IMR-90 (cell line): ENCODE measurements at regions not wholly inside any gene's neighbourhood (a gene's known extent, or its start where the extent isn't known, plus 50 kb on each side); places are given as distances from the start of the nearest gene placed in this dataset.

Experiments used
- ATAC-seq: fragments of 200-7000 bp; cut with Tn5 transposase; 2 replicates; pipeline ENCODE4 v1.9.1; 2020; ENCODE audit warnings: low read depth, mild to moderate bottlenecking, moderate library complexity
- BruUV-seq: library from RNA; stranded (reverse); fragments of 400-500 nt; replicated peaks from 2 replicates; lab custom pipeline; 2021; lab: Mats Ljungman, UMichigan
- CTCF ChIA-PET: fragments of 300-600 bp; formaldehyde crosslinking; extraction: SDS; loops from one replicate; lab custom pipeline; 2021; ENCODE audit warnings: antibody characterized with exemption; lab: Yijun Ruan, JAX
- POLR2A ChIA-PET: fragments of 300-600 bp; sonication (Branson Sonifier 250); formaldehyde crosslinking; loops from one replicate; lab custom pipeline; 2022; ENCODE audit warnings: antibody characterized with exemption; ENCODE audit not compliant: unreplicated experiment; lab: Charles Lee
- DNase-seq: peaks from one replicate; pipeline ENCODE4 v3.0.0; 2013
- H2AFZ ChIP-seq: replicated peaks from 2 replicates; pipeline ENCODE3; 2013; ENCODE audit warnings: low read length, mild to moderate bottlenecking; ENCODE audit not compliant: poor library complexity
- H2AK5ac ChIP-seq: 2 replicates; pipeline ENCODE4 v1.6.1; 2013; ENCODE audit warnings: low read depth, low read length, inconsistent platforms
- H2AK9ac ChIP-seq: replicated peaks from 2 replicates; pipeline ENCODE3; 2013; ENCODE audit warnings: mild to moderate bottlenecking, low read depth, low read length, moderate library complexity; ENCODE audit not compliant: poor library complexity
- H2BK120ac ChIP-seq: 2 replicates; pipeline ENCODE4 v1.6.1; 2013; ENCODE audit warnings: low read depth, low read length, inconsistent platforms
- H2BK15ac ChIP-seq: 3 replicates; pipeline ENCODE4 v1.6.1; 2013; ENCODE audit warnings: low read depth, low read length, inconsistent platforms
- H2BK20ac ChIP-seq: 2 replicates; pipeline ENCODE4 v1.6.1; 2013; ENCODE audit warnings: low read depth, mild to moderate bottlenecking, inconsistent platforms, low read length, moderate library complexity
- H2BK5ac ChIP-seq: 2 replicates; pipeline ENCODE4 v1.6.1; 2013; ENCODE audit warnings: mild to moderate bottlenecking, low read depth, low read length, inconsistent platforms; ENCODE audit not compliant: poor library complexity, severe bottlenecking
- H3K14ac ChIP-seq: replicated peaks from 2 replicates; pipeline ENCODE4 v1.6.1; 2013; ENCODE audit warnings: low read depth, low read length, inconsistent platforms
- H3K18ac ChIP-seq: 2 replicates; pipeline ENCODE4 v1.6.1; 2013; ENCODE audit warnings: low read depth, low read length, control low read depth
- H3K23ac ChIP-seq: 2 replicates; pipeline ENCODE4 v1.6.1; 2013; ENCODE audit warnings: low read depth, low read length, inconsistent platforms
- H3K27ac ChIP-seq: 2 replicates; pipeline ENCODE4 v1.5.1; 2013; ENCODE audit warnings: mild to moderate bottlenecking, control low read depth, low read length; ENCODE audit not compliant: insufficient read depth
- H3K27me3 ChIP-seq: 2 replicates; pipeline ENCODE4 v1.6.1; 2013; ENCODE audit warnings: low read length; ENCODE audit not compliant: control insufficient read depth, insufficient read depth
- H3K36me3 ChIP-seq: 2 replicates; pipeline ENCODE4 v1.6.1; 2013; ENCODE audit warnings: low read length, mixed read lengths; ENCODE audit not compliant: control insufficient read depth, insufficient read depth
- H3K4ac ChIP-seq: 2 replicates; pipeline ENCODE4 v1.6.1; 2013; ENCODE audit warnings: low read depth, low read length, inconsistent platforms
- H3K4me1 ChIP-seq: 2 replicates; pipeline ENCODE4 v1.6.1; 2013; ENCODE audit warnings: low read length, mixed read lengths; ENCODE audit not compliant: control insufficient read depth, insufficient read depth
- H3K4me2 ChIP-seq: 2 replicates; pipeline ENCODE4 v1.6.1; 2013; ENCODE audit warnings: low read depth, mild to moderate bottlenecking, control low read depth, low read length, moderate library complexity
- H3K4me3 ChIP-seq: 2 replicates; pipeline ENCODE4 v1.5.1; 2013; ENCODE audit warnings: low read depth, mild to moderate bottlenecking, control low read depth, low read length, moderate library complexity; ENCODE audit not compliant: insufficient read depth
- H3K56ac ChIP-seq: 2 replicates; pipeline ENCODE4 v1.6.1; 2013; ENCODE audit warnings: low read length, inconsistent platforms; ENCODE audit not compliant: insufficient read depth; ENCODE audit errors: extremely low read depth
- H3K79me1 ChIP-seq, 2 experiments: 2 replicates each; pipeline ENCODE4 v1.6.1; 2013; ENCODE audit warnings: low read length in 2 of 2, inconsistent platforms in 1 of 2, low read depth in 1 of 2
- H3K9ac ChIP-seq: 2 replicates; pipeline ENCODE4 v1.6.1; 2013; ENCODE audit warnings: low read depth, low read length, control low read depth
- H3K9me1 ChIP-seq: 2 replicates; pipeline ENCODE4 v1.6.1; 2013; ENCODE audit warnings: low read length, inconsistent platforms; ENCODE audit not compliant: insufficient read depth
- H3K9me3 ChIP-seq: 2 replicates; pipeline ENCODE4 v1.6.1; 2013; ENCODE audit warnings: low read length; ENCODE audit not compliant: control insufficient read depth, insufficient read depth
- H4K20me1 ChIP-seq: 2 replicates; pipeline ENCODE4 v1.6.1; 2013; ENCODE audit warnings: low read length, inconsistent platforms; ENCODE audit not compliant: insufficient read depth
- H4K5ac ChIP-seq: 2 replicates; pipeline ENCODE4 v1.6.1; 2013; ENCODE audit warnings: mild to moderate bottlenecking, low read depth, low read length, control low read depth
- H4K8ac ChIP-seq, 2 experiments: 2 replicates each; pipeline ENCODE4 v1.6.1; 2013; ENCODE audit warnings: low read depth in 2 of 2, low read length in 2 of 2, control low read depth in 1 of 2, inconsistent platforms in 1 of 2
- H4K91ac ChIP-seq: 2 replicates; pipeline ENCODE4 v1.6.1; 2013; ENCODE audit warnings: low read depth, low read length, inconsistent platforms; ENCODE audit not compliant: insufficient read depth
- BHLHE40 ChIP-seq: fragments of 150-350 bp; IDR thresholded peaks from 2 replicates; pipeline ENCODE4 v1.6.1; 2016; ENCODE audit warnings: mild to moderate bottlenecking, low read depth, low read length
- CEBPB ChIP-seq: IDR thresholded peaks from 2 replicates; pipeline ENCODE4 v1.6.1; 2012; ENCODE audit warnings: low read depth, low read length, improper control_type of control experiment
- CHD1 ChIP-seq: IDR thresholded peaks from 2 replicates; pipeline ENCODE4 v1.6.1; 2012; ENCODE audit warnings: low read depth, low read length, improper control_type of control experiment
- FOS ChIP-seq: fragments of 150-350 bp; IDR thresholded peaks from 2 replicates; pipeline ENCODE4 v1.6.1; 2016; ENCODE audit warnings: low read depth, low read length
- MAFK ChIP-seq: IDR thresholded peaks from 2 replicates; pipeline ENCODE4 v1.6.1; 2012; ENCODE audit warnings: low read depth, low read length, improper control_type of control experiment
- MAZ ChIP-seq: IDR thresholded peaks from 2 replicates; pipeline ENCODE4 v1.6.1; 2012; ENCODE audit warnings: low read depth, mild to moderate bottlenecking, low read length, improper control_type of control experiment, moderate library complexity, borderline replicate concordance
- MXI1 ChIP-seq: IDR thresholded peaks from 2 replicates; pipeline ENCODE4 v1.6.1; 2012; ENCODE audit warnings: low read depth, mild to moderate bottlenecking, low read length, moderate library complexity, borderline replicate concordance
- NFE2L2 ChIP-seq: fragments of 150-350 bp; IDR thresholded peaks from 2 replicates; pipeline ENCODE4 v1.6.1; 2016; ENCODE audit warnings: low read depth, mild to moderate bottlenecking, low read length
- POLR2A ChIP-seq: IDR thresholded peaks from 2 replicates; pipeline ENCODE4 v1.6.1; 2012; ENCODE audit warnings: mild to moderate bottlenecking, low read depth, low read length
- RAD21 ChIP-seq: IDR thresholded peaks from 2 replicates; pipeline ENCODE4 v1.6.1; 2012; ENCODE audit warnings: low read length, improper control_type of control experiment
- RCOR1 ChIP-seq: IDR thresholded peaks from 2 replicates; pipeline ENCODE4 v1.6.1; 2012; ENCODE audit warnings: mild to moderate bottlenecking, low read length, improper control_type of control experiment; ENCODE audit not compliant: insufficient replicate concordance
- RFX5 ChIP-seq: IDR thresholded peaks from 2 replicates; pipeline ENCODE4 v1.8.0; 2012; ENCODE audit warnings: low read depth, mild to moderate bottlenecking, low read length, moderate library complexity
- SMC3 ChIP-seq: fragments of 150-350 bp; IDR thresholded peaks from 2 replicates; pipeline ENCODE4 v1.6.1; 2016; ENCODE audit warnings: low read depth, mild to moderate bottlenecking, antibody characterized with exemption, low read length, moderate library complexity
- WGBS, 2 experiments: methylation state at CpG; one replicate each; pipeline versions ENCODE4 v1.1.5 to v1.1.7; 2013; ENCODE audit warnings: missing lambda C conversion rate in 2 of 2; ENCODE audit not compliant: insufficient read length in 1 of 2; ENCODE audit errors: extremely low coverage in 2 of 2; 5-methylcytosine and 5-hydroxymethylcytosine counted together
- dilution Hi-C: fragments of 300-500 bp; cut with HindIII; formaldehyde crosslinking; loops from one replicate; pipeline ENCODE4 v1.14.3; 2018; ENCODE audit warnings: low sequenced_read_pairs; ENCODE audit not compliant: unreplicated experiment
- in situ Hi-C: fragments of 300-500 bp; cut with MboI; formaldehyde crosslinking; loops from 3 replicates; pipeline ENCODE4 v1.14.3; 2019; ENCODE audit warnings: low sequenced_read_pairs, inconsistent platforms, mixed read lengths
- intact Hi-C: fragments of 100-400 bp; cut with micrococcal nuclease; formaldehyde crosslinking; loops from 2 replicates; pipeline ENCODE4 v1.10.0; 2022
- TF ChIP-seq, protein P1 (sequence below): fragments of 150-350 bp; IDR thresholded peaks from 2 replicates; pipeline ENCODE4 v1.6.1; 2017; ENCODE audit warnings: mild to moderate bottlenecking, antibody characterized with exemption, low read length, low read depth
- TF ChIP-seq, protein P2 (sequence below): conservative IDR thresholded peaks from 2 replicates; pipeline ENCODE4 v1.5.1; 2012; ENCODE audit warnings: mild to moderate bottlenecking, low read depth, low read length, improper control_type of control experiment
- TF ChIP-seq, protein P3 (sequence below): fragments of 150-350 bp; IDR thresholded peaks from 2 replicates; pipeline ENCODE4 v1.6.1; 2016; ENCODE audit warnings: low read depth, mild to moderate bottlenecking, low read length, moderate library complexity, borderline replicate concordance

DNA sequence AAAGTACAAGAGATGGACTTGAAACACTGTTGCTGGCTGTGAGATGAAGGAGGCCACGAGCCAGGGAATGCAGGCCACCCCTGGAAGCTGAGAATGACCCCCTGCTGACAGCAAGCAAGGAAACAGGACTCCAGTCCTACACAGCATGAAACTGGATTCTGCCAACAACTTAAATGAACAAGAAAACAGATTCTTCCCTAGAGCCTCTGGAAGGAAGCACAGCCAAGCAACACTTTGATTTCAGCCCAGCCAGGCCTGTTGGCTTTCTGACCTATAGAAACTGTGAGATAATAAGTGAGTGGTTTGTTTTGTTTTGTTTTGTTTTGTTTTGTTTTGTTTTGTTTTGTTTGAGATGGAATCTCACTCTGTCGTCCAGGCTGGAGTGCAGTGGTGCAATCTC, 105.3 kb upstream of the CACNA1A start:
- no peak overlapping the region for H4K5ac ChIP-seq
- WGBS, 2 experiments, result no CpG with 5 or more reads among the region's 2 CpGs
- H2BK20ac ChIP-seq, result no peak overlapping the region
- CTCF ChIA-PET, result no interaction called here
- H3K4me3 ChIP-seq, result no peak overlapping the region
- ATAC-seq (no peak), DNase-seq (no peak)
- H2BK120ac ChIP-seq, result no peak overlapping the region
- no TSS peak for BruUV-seq
- no peaks in the 10 kb centered on the region for H3K36me3 ChIP-seq
- POLR2A ChIA-PET, result interaction anchor here (0.8 kb wide), 1 partner anchor 64 kb away, joined by 3 read pairs; no protein-coding TSS in a partner anchor
- H2BK15ac ChIP-seq, result no peak overlapping the region
- H3K23ac ChIP-seq, result no peak overlapping the region
- no peak overlapping the region for H3K4me2 ChIP-seq
- 0 out of 2 replicates have a peak, but pooled peaks cover 2% of the 10 kb centered on the region for H3K9me3 ChIP-seq
- no peaks in the 10 kb centered on the region for H3K4me1 ChIP-seq
- no peaks in the 10 kb centered on the region for H3K9me1 ChIP-seq
- H3K18ac ChIP-seq, result no peak overlapping the region
- no peak overlapping the region for H2AFZ ChIP-seq
- H2AK9ac ChIP-seq, result no peak overlapping the region
- in situ Hi-C loops, result no loop called here
- no peak overlapping the region for H4K8ac ChIP-seq
- no peaks in the 10 kb centered on the region for H3K79me1 ChIP-seq
- H4K20me1 ChIP-seq, result no peaks in the 10 kb centered on the region
- H2AK5ac ChIP-seq, result no peak overlapping the region
- H3K27ac ChIP-seq, result no peak overlapping the region
- peaks cover 3% of the 10 kb centered on the region for H3K27me3 ChIP-seq
- dilution Hi-C loops, result no loop called here
- intact Hi-C loops, result no loop called here
- H3K14ac ChIP-seq, result no peak overlapping the region
- H3K4ac ChIP-seq, result no peak overlapping the region
- H3K9ac ChIP-seq, result no peak overlapping the region
- TF ChIP-seq FOS (no peak), SMC3 (no peak), NFE2L2 (no peak), RFX5 (no peak), POLR2A (no peak), CHD1 (no peak), CEBPB (no peak), BHLHE40 (no peak), RCOR1 (no peak), MXI1 (no peak), MAZ (no peak), MAFK (no peak), RAD21 (no peak)
- TF ChIP-seq, protein P1, sequence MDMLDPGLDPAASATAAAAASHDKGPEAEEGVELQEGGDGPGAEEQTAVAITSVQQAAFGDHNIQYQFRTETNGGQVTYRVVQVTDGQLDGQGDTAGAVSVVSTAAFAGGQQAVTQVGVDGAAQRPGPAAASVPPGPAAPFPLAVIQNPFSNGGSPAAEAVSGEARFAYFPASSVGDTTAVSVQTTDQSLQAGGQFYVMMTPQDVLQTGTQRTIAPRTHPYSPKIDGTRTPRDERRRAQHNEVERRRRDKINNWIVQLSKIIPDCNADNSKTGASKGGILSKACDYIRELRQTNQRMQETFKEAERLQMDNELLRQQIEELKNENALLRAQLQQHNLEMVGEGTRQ, result no peak
- TF ChIP-seq, protein P2, sequence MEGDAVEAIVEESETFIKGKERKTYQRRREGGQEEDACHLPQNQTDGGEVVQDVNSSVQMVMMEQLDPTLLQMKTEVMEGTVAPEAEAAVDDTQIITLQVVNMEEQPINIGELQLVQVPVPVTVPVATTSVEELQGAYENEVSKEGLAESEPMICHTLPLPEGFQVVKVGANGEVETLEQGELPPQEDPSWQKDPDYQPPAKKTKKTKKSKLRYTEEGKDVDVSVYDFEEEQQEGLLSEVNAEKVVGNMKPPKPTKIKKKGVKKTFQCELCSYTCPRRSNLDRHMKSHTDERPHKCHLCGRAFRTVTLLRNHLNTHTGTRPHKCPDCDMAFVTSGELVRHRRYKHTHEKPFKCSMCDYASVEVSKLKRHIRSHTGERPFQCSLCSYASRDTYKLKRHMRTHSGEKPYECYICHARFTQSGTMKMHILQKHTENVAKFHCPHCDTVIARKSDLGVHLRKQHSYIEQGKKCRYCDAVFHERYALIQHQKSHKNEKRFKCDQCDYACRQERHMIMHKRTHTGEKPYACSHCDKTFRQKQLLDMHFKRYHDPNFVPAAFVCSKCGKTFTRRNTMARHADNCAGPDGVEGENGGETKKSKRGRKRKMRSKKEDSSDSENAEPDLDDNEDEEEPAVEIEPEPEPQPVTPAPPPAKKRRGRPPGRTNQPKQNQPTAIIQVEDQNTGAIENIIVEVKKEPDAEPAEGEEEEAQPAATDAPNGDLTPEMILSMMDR, result no peak
- TF ChIP-seq, protein P3, sequence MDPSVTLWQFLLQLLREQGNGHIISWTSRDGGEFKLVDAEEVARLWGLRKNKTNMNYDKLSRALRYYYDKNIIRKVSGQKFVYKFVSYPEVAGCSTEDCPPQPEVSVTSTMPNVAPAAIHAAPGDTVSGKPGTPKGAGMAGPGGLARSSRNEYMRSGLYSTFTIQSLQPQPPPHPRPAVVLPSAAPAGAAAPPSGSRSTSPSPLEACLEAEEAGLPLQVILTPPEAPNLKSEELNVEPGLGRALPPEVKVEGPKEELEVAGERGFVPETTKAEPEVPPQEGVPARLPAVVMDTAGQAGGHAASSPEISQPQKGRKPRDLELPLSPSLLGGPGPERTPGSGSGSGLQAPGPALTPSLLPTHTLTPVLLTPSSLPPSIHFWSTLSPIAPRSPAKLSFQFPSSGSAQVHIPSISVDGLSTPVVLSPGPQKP, result no peak
- H4K91ac ChIP-seq, result no peak overlapping the region
- H3K56ac ChIP-seq, result no peak overlapping the region
- no peak overlapping the region for H2BK5ac ChIP-seq
